Activated CD8-positive, alpha-beta T cell treated with anti-CD3 and anti-CD28 coated beads, Interleukin-2, amount 10 ng/mL, durations not matched to agents 7 days and 5 days (primary cell): ENCODE measurements at regions not wholly inside any gene's neighbourhood (a gene's known extent, or its start where the extent isn't known, plus 50 kb on each side); places are given as distances from the start of the nearest gene placed in this dataset.

Source experiments
- ATAC-seq: fragments of 150-1000 bp; cut with Tn5 transposase; one replicate; pipeline ENCODE4 v1.10.0; 2021; ENCODE audit warnings: moderate library complexity
- CTCF ChIA-PET: fragments of 350-600 bp; sonication (Branson Sonifier 250); formaldehyde crosslinking; loops from one replicate; lab custom pipeline; 2021; ENCODE audit warnings: antibody characterized with exemption; lab: Charles Lee
- POLR2A ChIA-PET: fragments of 350-600 bp; sonication (Branson Sonifier 250); formaldehyde crosslinking; loops from one replicate; lab custom pipeline; 2021; ENCODE audit warnings: antibody characterized with exemption; lab: Charles Lee
- DNase-seq: peaks from one replicate; pipeline ENCODE4 v3.0.0-alpha.2; 2020
- H3K27ac Mint-ChIP-seq: one replicate; pipeline ENCODE4 v1.8.0; 2021; ENCODE audit warnings: mild to moderate bottlenecking, mixed read lengths
- H3K27me3 Mint-ChIP-seq: one replicate; pipeline ENCODE4 v1.8.0; 2021; ENCODE audit warnings: low read depth, mixed read lengths
- H3K36me3 Mint-ChIP-seq: one replicate; pipeline ENCODE4 v1.8.0; 2021; ENCODE audit warnings: low read depth, mixed read lengths
- H3K4me1 Mint-ChIP-seq: one replicate; pipeline ENCODE4 v1.8.0; 2021; ENCODE audit warnings: low read depth, mixed read lengths
- H3K4me3 Mint-ChIP-seq: one replicate; pipeline ENCODE4 v1.8.0; 2021; ENCODE audit warnings: mild to moderate bottlenecking, mixed read lengths
- H3K9me3 Mint-ChIP-seq: one replicate; pipeline ENCODE4 v1.8.0; 2022; ENCODE audit warnings: mixed read lengths; ENCODE audit not compliant: insufficient read depth

GRCh38 chr10:2745666-2746065, 321.7 kb upstream of the PFKP start:
- CTCF ChIA-PET: no interaction called here
- H3K4me3 Mint-ChIP-seq: no peak overlapping the region
- ATAC-seq: no peak
- H3K36me3 Mint-ChIP-seq: no peaks in the 10 kb centered on the region
- POLR2A ChIA-PET: no interaction called here
- H3K4me1 Mint-ChIP-seq: no peaks in the 10 kb centered on the region
- no peak overlapping the region for H3K27ac Mint-ChIP-seq
- DNase-seq: no peak
- H3K27me3 Mint-ChIP-seq: no peaks in the 10 kb centered on the region
- H3K9me3 Mint-ChIP-seq: no peaks in the 10 kb centered on the region

GRCh38 chr10:2744547-2745200, 322.7 kb upstream of the PFKP start:
- ChIA-PET CTCF (no interaction called here), POLR2A (no interaction called here)
- no peak overlapping the region for H3K27ac Mint-ChIP-seq
- H3K9me3 Mint-ChIP-seq: no peaks in the 10 kb centered on the region
- no peaks in the 10 kb centered on the region for H3K36me3 Mint-ChIP-seq
- ATAC-seq (no peak), DNase-seq (no peak)
- no peaks in the 10 kb centered on the region for H3K4me1 Mint-ChIP-seq
- no peak overlapping the region for H3K4me3 Mint-ChIP-seq
- no peaks in the 10 kb centered on the region for H3K27me3 Mint-ChIP-seq

GRCh38 chr10:2734603-2735002, 332.7 kb upstream of the PFKP start:
- Mint-ChIP-seq H3K4me1 (no peaks in the 10 kb centered on the region), H3K27ac (no peak overlapping the region), H3K27me3 (no peaks in the 10 kb centered on the region), H3K4me3 (no peak overlapping the region), H3K9me3 (no peaks in the 10 kb centered on the region), H3K36me3 (no peaks in the 10 kb centered on the region)
- ChIA-PET CTCF (no interaction called here), POLR2A (no interaction called here)
- ATAC-seq: no peak
- no peak for DNase-seq

DNA sequence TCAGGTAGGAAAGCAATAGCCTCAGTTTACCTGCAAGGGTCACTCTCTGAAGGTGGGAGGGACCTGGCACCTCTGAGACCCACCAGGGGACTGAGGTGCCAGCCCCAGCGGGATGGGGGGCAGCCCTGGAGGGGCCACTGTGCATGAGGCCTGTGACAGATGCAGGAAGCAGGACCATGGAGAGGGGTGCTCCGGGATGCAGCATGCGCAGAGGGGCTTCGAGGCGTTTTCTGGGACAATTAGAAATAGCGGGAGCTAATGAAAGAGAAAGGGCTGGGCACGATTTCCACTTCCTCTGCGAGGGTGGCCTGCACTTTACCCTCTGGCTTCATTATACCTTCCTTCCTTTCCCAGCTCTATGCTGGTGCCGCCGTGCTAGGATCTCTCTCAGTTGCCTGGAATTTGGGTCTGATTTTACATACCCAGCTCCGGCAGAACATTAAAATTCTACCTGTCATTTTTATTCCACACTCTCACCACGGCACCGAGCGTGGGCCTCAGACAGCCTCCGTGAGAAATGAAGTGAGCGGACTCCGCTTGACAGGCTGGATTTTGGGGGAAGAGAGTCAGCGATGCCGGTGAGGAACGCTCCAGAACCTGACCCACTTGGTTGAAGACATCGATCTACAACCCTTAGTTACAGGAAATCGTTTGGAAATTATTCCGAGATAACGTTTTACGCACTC, 333.9 kb upstream of the PFKP start:
- ATAC-seq: no peak
- H3K4me3 Mint-ChIP-seq: no peak overlapping the region
- no peak for DNase-seq
- CTCF ChIA-PET: no interaction called here
- no peaks in the 10 kb centered on the region for H3K27me3 Mint-ChIP-seq
- no peaks in the 10 kb centered on the region for H3K4me1 Mint-ChIP-seq
- H3K36me3 Mint-ChIP-seq: no peaks in the 10 kb centered on the region
- H3K27ac Mint-ChIP-seq: no peak overlapping the region
- POLR2A ChIA-PET: no interaction called here
- H3K9me3 Mint-ChIP-seq: no peaks in the 10 kb centered on the region

GRCh38 chr10:2731940-2732339, 335.4 kb upstream of the PFKP start:
- Mint-ChIP-seq H3K27ac (no peak overlapping the region), H3K4me1 (no peaks in the 10 kb centered on the region), H3K4me3 (no peak overlapping the region), H3K27me3 (no peaks in the 10 kb centered on the region), H3K36me3 (no peaks in the 10 kb centered on the region), H3K9me3 (no peaks in the 10 kb centered on the region)
- ChIA-PET POLR2A (no interaction called here), CTCF (no interaction called here)
- DNase-seq: no peak
- no peak for ATAC-seq

GRCh38 chr10:2729197-2729596, 338.2 kb upstream of the PFKP start:
- ChIA-PET POLR2A (no interaction called here), CTCF (no interaction called here)
- H3K4me1 Mint-ChIP-seq: no peaks in the 10 kb centered on the region
- no peak for DNase-seq
- H3K9me3 Mint-ChIP-seq: no peaks in the 10 kb centered on the region
- H3K36me3 Mint-ChIP-seq: no peaks in the 10 kb centered on the region
- no peak overlapping the region for H3K4me3 Mint-ChIP-seq
- no peak for ATAC-seq
- H3K27me3 Mint-ChIP-seq: no peaks in the 10 kb centered on the region
- no peak overlapping the region for H3K27ac Mint-ChIP-seq

DNA sequence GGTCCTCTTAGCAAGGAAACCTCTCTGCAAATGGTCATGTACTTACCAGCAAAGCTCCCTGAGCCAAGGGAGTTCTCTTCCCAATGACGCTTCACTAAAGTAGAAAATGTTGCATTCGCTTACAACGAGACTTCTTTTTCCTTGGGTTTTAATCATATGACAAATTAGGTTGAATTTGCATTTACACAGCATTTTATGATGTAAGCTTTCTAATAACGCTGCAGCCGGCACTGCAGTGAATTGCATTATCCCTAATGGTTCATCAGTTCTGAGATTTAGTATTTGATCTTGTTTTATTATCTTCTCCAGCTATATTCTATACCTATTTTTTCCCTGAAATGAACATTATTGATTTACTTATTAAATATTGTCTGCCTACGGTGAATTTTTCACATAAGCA, 339.3 kb upstream of the PFKP start:
- no peak for ATAC-seq
- no peak overlapping the region for H3K4me3 Mint-ChIP-seq
- no peaks in the 10 kb centered on the region for H3K4me1 Mint-ChIP-seq
- no peak overlapping the region for H3K27ac Mint-ChIP-seq
- no peaks in the 10 kb centered on the region for H3K36me3 Mint-ChIP-seq
- DNase-seq: no peak
- H3K9me3 Mint-ChIP-seq: no peaks in the 10 kb centered on the region
- CTCF ChIA-PET: no interaction called here
- no peaks in the 10 kb centered on the region for H3K27me3 Mint-ChIP-seq
- POLR2A ChIA-PET: no interaction called here

GRCh38 chr10:2716596-2716995, 350.8 kb upstream of the PFKP start:
- Mint-ChIP-seq H3K4me1 (no peaks in the 10 kb centered on the region), H3K27ac (no peak overlapping the region), H3K9me3 (no peaks in the 10 kb centered on the region), H3K36me3 (no peaks in the 10 kb centered on the region), H3K4me3 (no peak overlapping the region), H3K27me3 (no peaks in the 10 kb centered on the region)
- ATAC-seq (no peak), DNase-seq (no peak)
- ChIA-PET CTCF (no interaction called here), POLR2A (no interaction called here)

GRCh38 chr10:2714597-2714996, 352.8 kb upstream of the PFKP start:
- Mint-ChIP-seq H3K4me1 (no peaks in the 10 kb centered on the region), H3K27ac (no peak overlapping the region), H3K4me3 (no peak overlapping the region), H3K36me3 (no peaks in the 10 kb centered on the region), H3K27me3 (no peaks in the 10 kb centered on the region), H3K9me3 (peaks cover 7% of the 10 kb centered on the region)
- ATAC-seq: no peak
- POLR2A ChIA-PET: no interaction called here
- CTCF ChIA-PET: no interaction called here
- no peak for DNase-seq

DNA sequence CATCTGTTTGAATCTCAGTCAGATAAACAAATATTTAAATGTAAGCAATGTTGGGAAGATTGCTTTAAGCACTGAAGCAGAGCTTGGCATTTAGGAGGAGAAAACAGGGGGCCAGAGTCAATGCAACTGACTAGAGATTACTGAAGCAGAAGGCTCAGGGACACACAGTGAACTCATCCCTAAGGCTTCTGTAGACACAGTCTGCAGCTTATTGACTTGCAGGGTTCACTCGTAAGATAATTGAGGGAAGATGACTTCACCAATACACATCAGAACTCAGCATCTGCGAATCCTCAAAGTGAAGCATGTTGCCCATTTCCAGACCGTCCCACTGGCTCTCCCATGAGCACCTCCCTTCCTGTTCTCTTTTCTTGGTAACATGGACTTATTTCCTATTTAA, 363.4 kb upstream of the PFKP start:
- CTCF ChIA-PET: no interaction called here

GRCh38 chr10:2701802-2702201, 365.5 kb upstream of the PFKP start:
- Mint-ChIP-seq H3K9me3 (peaks cover 4% of the 10 kb centered on the region), H3K36me3 (no peaks in the 10 kb centered on the region), H3K27ac (no peak overlapping the region), H3K4me1 (no peaks in the 10 kb centered on the region), H3K4me3 (no peak overlapping the region), H3K27me3 (no peaks in the 10 kb centered on the region)
- CTCF ChIA-PET: no interaction called here
- POLR2A ChIA-PET: no interaction called here
- no peak for ATAC-seq
- no peak for DNase-seq

More for the DNA sequence above, 363.4 kb upstream of the PFKP start:
- Mint-ChIP-seq H3K4me1 (no peaks in the 10 kb centered on the region), H3K36me3 (no peaks in the 10 kb centered on the region), H3K4me3 (no peak overlapping the region), H3K27ac (no peak overlapping the region), H3K27me3 (no peaks in the 10 kb centered on the region), H3K9me3 (peaks cover 4% of the 10 kb centered on the region)
- POLR2A ChIA-PET: no interaction called here
- DNase-seq (no peak), ATAC-seq (no peak)

- Mint-ChIP-seq H3K27me3 (no peaks in the 10 kb centered on the region), H3K4me1 (no peaks in the 10 kb centered on the region), H3K9me3 (peaks cover 4% of the 10 kb centered on the region), H3K27ac (no peak overlapping the region), H3K36me3 (no peaks in the 10 kb centered on the region), H3K4me3 (no peak overlapping the region)
- ATAC-seq (no peak), DNase-seq (no peak)
- ChIA-PET POLR2A (no interaction called here), CTCF (no interaction called here)
These were observed 366.6 kb upstream of the PFKP start for GRCh38 chr10:2700626-2701305.
